Neural crest cell (in vitro differentiated cells): ENCODE measurements at regions not wholly inside any gene's neighbourhood (a gene's known extent, or its start where the extent isn't known, plus 50 kb on each side); places are given as distances from the start of the nearest gene placed in this dataset.
A peak's percentile ranks its signal among the peaks of the same experiment; 100 is the strongest.

Source experiments
- DNase-seq: peaks from one replicate; pipeline ENCODE4 v3.0.0; 2021; ENCODE audit warnings: low read depth, mixed read lengths, low spot score
- H3K27ac Mint-ChIP-seq: one replicate; pipeline ENCODE4 v1.8.0; 2021; ENCODE audit warnings: mild to moderate bottlenecking, mixed read lengths; ENCODE audit not compliant: unreplicated experiment
- H3K27me3 Mint-ChIP-seq: 2 replicates; pipeline ENCODE4 v1.8.0; 2021; ENCODE audit warnings: low read depth, mild to moderate bottlenecking, mixed read lengths
- H3K36me3 Mint-ChIP-seq: 2 replicates; pipeline ENCODE4 v1.8.0; 2021; ENCODE audit warnings: low read depth, mild to moderate bottlenecking, mixed read lengths
- H3K4me1 Mint-ChIP-seq: 2 replicates; pipeline ENCODE4 v1.8.0; 2021; ENCODE audit warnings: mixed read lengths
- H3K4me3 Mint-ChIP-seq: one replicate; pipeline ENCODE4 v1.8.0; 2021; ENCODE audit warnings: mild to moderate bottlenecking, mixed read lengths
- H3K9me3 Mint-ChIP-seq: 2 replicates; pipeline ENCODE4 v1.8.0; 2021; ENCODE audit warnings: mixed read lengths
- TF ChIP-seq, protein P1 (sequence below): fragments of 200-600 bp; sonication (generic); conservative IDR thresholded peaks from 2 replicates; pipeline ENCODE4 v1.5.0; 2021; ENCODE audit warnings: antibody characterized with exemption, mild to moderate bottlenecking

DNA sequence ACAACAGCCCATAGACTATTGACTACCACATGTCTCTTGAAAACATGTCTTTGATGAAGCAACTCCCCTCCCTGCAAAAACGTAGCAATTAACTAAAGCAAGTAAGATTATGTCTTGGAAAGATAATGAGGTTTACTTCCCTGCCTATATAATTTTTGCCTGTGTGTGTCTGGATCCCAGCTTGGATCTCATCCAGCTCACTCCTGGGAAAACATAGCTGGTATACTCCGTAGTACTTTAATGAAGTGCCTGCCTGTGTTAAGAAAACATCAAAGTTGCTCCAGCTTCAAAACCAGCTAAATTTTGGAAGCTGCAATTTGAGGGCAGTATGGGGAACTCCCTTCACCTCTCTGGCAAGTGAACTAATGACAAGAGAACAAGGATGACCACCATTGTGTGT is 182.6 kb upstream of the C9orf72 start:
- Mint-ChIP-seq H3K4me3 (no peak overlapping the region), H3K9me3 (no peaks in the 10 kb centered on the region), H3K27ac (no peak overlapping the region), H3K36me3 (no peaks in the 10 kb centered on the region), H3K4me1 (no peaks in the 10 kb centered on the region), H3K27me3 (peaks cover 2% of the 10 kb centered on the region)
- TF ChIP-seq, protein P1, sequence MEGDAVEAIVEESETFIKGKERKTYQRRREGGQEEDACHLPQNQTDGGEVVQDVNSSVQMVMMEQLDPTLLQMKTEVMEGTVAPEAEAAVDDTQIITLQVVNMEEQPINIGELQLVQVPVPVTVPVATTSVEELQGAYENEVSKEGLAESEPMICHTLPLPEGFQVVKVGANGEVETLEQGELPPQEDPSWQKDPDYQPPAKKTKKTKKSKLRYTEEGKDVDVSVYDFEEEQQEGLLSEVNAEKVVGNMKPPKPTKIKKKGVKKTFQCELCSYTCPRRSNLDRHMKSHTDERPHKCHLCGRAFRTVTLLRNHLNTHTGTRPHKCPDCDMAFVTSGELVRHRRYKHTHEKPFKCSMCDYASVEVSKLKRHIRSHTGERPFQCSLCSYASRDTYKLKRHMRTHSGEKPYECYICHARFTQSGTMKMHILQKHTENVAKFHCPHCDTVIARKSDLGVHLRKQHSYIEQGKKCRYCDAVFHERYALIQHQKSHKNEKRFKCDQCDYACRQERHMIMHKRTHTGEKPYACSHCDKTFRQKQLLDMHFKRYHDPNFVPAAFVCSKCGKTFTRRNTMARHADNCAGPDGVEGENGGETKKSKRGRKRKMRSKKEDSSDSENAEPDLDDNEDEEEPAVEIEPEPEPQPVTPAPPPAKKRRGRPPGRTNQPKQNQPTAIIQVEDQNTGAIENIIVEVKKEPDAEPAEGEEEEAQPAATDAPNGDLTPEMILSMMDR = no peak
- DNase-seq = no peak

DNA sequence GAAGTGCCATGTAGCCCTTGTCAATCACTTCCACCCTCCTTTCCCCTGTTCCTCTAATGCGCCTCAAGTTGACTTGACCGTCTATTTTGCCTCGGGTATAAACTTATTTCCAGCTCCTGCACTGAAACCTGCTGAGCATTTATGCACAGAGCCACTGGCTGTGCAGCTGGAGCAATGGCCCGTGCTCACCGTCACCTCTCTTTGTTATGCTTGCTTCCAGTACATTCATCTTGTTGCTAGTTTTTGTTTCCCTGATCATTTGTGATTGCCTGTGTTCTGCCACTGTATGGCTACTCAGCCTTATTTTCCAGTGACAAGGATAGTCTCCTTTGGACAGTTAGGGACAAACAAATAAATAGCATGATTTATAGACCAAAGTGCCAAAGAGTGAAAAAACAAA is 183.1 kb upstream of the C9orf72 start:
- no peaks in the 10 kb centered on the region for H3K9me3 Mint-ChIP-seq
- TF ChIP-seq, protein P1 = no peak
- no peaks in the 10 kb centered on the region for H3K4me1 Mint-ChIP-seq
- H3K4me3 Mint-ChIP-seq = no peak overlapping the region
- H3K27me3 Mint-ChIP-seq = peaks cover 2% of the 10 kb centered on the region
- H3K27ac Mint-ChIP-seq = peak overlapping the region; percentile 16
- H3K36me3 Mint-ChIP-seq = no peaks in the 10 kb centered on the region
- DNase-seq = no peak

DNA sequence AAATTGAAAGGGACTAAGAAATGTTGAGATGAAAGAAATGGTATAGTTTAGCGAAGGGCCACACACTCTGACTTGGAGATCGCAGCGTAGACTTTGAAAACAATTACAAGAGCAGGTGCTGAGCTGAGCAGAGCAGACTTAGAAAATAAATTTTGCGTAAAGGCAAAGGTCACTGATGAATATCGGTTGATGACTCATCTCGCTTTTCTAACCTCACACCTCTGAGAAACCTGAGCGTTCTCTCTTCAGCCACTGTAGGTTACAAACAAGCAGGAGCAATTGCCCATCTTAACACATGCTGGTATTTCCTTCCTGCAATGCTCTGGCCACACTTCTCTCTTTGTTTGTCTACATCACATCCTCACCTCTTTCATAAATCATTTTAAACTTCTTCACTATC is 190.6 kb upstream of the C9orf72 start:
- TF ChIP-seq, protein P1 = no peak
- no peak overlapping the region for H3K4me3 Mint-ChIP-seq
- H3K4me1 Mint-ChIP-seq = peaks cover 24% of the 10 kb centered on the region
- H3K36me3 Mint-ChIP-seq = no peaks in the 10 kb centered on the region
- H3K27ac Mint-ChIP-seq = no peak overlapping the region
- H3K27me3 Mint-ChIP-seq = no peaks in the 10 kb centered on the region
- no peak for DNase-seq
- H3K9me3 Mint-ChIP-seq = no peaks in the 10 kb centered on the region

DNA sequence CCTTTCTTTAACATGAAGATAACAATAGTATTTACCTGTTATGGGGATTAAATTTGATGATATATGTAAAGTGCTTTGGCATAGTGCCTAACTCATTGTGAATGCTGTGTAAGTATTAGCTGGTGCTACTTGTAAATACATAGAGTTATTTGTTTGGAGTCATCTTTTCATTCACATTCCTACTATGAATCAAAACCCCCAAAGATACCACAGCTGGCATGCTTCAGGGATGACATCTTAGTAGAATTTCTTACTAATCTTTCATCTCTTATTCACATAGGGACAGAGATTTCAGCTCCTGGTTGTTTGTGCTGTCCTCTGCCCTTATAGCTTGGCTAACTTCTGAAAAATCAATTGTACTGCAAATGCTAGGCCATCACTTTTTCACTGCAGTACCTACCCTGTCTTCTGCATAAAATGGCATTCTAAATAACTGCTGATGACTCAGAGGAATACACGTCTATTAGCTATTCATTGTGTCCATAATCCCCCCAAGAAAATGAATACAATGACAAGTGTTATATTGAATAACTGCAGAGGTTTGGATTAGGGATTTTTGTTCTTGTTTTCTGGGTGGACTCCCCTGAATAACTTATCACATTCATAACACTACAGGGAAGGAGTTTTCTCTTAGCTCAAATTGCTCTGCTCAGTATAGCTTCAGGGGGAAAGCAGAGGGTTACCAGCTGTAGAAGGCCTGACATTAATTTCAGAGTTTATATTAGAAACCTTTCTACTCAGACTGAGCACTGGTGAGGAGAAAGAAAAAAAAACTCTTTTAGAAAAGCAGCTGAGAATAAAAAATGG is 192.2 kb upstream of the C9orf72 start:
- no peak for DNase-seq
- H3K36me3 Mint-ChIP-seq = no peaks in the 10 kb centered on the region
- H3K27me3 Mint-ChIP-seq = no peaks in the 10 kb centered on the region
- TF ChIP-seq, protein P1 = no peak
- peaks cover 25% of the 10 kb centered on the region for H3K4me1 Mint-ChIP-seq
- H3K9me3 Mint-ChIP-seq = peaks cover 4% of the 10 kb centered on the region
- no peak overlapping the region for H3K4me3 Mint-ChIP-seq
- H3K27ac Mint-ChIP-seq = no peak overlapping the region

DNA sequence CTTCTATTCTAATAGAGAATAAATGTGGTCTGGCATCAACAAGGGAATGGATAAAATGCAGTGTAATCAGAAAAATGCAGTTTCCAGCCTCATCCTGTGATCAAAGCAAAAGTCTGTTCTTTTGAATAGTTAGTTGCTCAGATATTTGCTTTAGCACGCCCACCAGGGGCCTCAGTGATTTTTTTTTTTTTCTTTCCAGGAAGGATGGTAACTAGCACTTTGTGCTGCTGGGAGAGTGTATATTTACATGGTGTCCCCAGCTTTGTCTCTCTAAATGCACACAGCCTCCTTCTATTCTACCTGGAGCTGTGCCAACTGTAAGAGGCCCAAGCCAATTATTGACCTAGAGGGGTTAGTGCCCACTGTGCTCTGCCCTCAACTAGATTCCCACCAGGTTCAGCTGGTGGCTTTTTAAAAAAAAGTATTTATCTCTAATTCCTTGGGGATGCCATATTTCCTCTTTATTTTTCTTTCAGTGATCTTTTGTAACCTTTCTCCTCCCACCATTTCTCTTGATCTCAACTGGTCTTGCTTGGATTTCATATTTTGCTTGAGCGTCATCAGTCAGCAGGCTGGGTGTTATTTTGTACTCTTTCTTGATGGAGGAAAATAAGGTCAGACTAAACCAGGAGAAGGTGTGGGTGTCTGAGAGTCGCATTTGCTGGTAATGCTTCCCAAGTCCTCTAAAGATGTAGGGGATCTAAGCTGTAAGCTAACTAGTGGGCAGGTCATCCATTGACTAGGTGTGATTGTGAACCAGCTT is 193.0 kb upstream of the C9orf72 start:
- TF ChIP-seq, protein P1 = no peak
- Mint-ChIP-seq H3K27ac (peak overlapping the region; percentile 79), H3K27me3 (no peaks in the 10 kb centered on the region), H3K4me1 (peaks cover 25% of the 10 kb centered on the region), H3K36me3 (no peaks in the 10 kb centered on the region), H3K4me3 (no peak overlapping the region), H3K9me3 (peaks cover 4% of the 10 kb centered on the region)
- DNase-seq = no peak
